OCI-LY1 (cell line): ENCODE measurements at regions not wholly inside any gene's neighbourhood (a gene's known extent, or its start where the extent isn't known, plus 50 kb on each side); places are given as distances from the start of the nearest gene placed in this dataset.
"Not testable (repeated sequence)": the region's sequence is repeated elsewhere in the genome, so short reads cannot be mapped to it uniquely, and the experiment has no call there.

Experiments
- H2AFZ ChIP-seq: fragments of 200-600 bp; sonication (generic), shearing (Covaris generic); 2 replicates; pipeline ENCODE4 v1.6.0; 2014; ENCODE audit warnings: antibody characterized with exemption, mild to moderate bottlenecking, low read length
- H3F3A ChIP-seq: fragments of 200-600 bp; sonication (generic), shearing (Covaris generic); 2 replicates; pipeline ENCODE4 v1.6.0; 2014; ENCODE audit warnings: mild to moderate bottlenecking, antibody characterized with exemption, low read length, moderate library complexity; ENCODE audit not compliant: insufficient read depth
- H3K27ac ChIP-seq: fragments of 200-600 bp; sonication (generic); 2 replicates; pipeline ENCODE4 v1.5.1; 2014; ENCODE audit warnings: low read length, mixed run types, mild to moderate bottlenecking, low read depth; ENCODE audit not compliant: poor library complexity, severe bottlenecking
- H3K27me3 ChIP-seq: fragments of 200-600 bp; sonication (generic); 2 replicates; pipeline ENCODE4 v1.6.0; 2014; ENCODE audit warnings: antibody characterized with exemption, mild to moderate bottlenecking, low read length, moderate library complexity; ENCODE audit not compliant: insufficient read depth
- H3K36me3 ChIP-seq: fragments of 200-600 bp; sonication (generic); 2 replicates; pipeline ENCODE4 v1.6.1; 2014; ENCODE audit warnings: mild to moderate bottlenecking, antibody characterized with exemption, low read length, moderate library complexity, mixed read lengths; ENCODE audit not compliant: insufficient read depth
- H3K4me1 ChIP-seq: fragments of 200-600 bp; sonication (generic); 2 replicates; pipeline ENCODE4 v1.5.1; 2014; ENCODE audit warnings: mild to moderate bottlenecking, low read length, moderate library complexity; ENCODE audit not compliant: insufficient read depth, severe bottlenecking
- H3K4me2 ChIP-seq: fragments of 200-600 bp; sonication (generic), shearing (Covaris generic); 2 replicates; pipeline ENCODE4 v1.6.1; 2014; ENCODE audit warnings: low read length
- H3K4me3 ChIP-seq: fragments of 200-600 bp; sonication (generic); 2 replicates; pipeline ENCODE4 v1.5.1; 2014; ENCODE audit warnings: low read length, low read depth, mild to moderate bottlenecking, mixed read lengths; ENCODE audit not compliant: poor library complexity, severe bottlenecking
- H3K79me2 ChIP-seq: fragments of 200-600 bp; shearing (Covaris generic); 2 replicates; pipeline ENCODE4 v1.6.1; 2016; ENCODE audit warnings: mixed run types, low read length, mixed read lengths; ENCODE audit not compliant: insufficient read depth
- H3K9ac ChIP-seq: fragments of 200-600 bp; sonication (generic), shearing (Covaris generic); 2 replicates; pipeline ENCODE4 v1.6.1; 2014; ENCODE audit warnings: mild to moderate bottlenecking, low read length, mixed read lengths
- H3K9me2 ChIP-seq: fragments of 200-600 bp; sonication (generic), shearing (Covaris generic); 2 replicates; pipeline ENCODE4 v1.6.1; 2014; ENCODE audit warnings: low read depth, mild to moderate bottlenecking, low read length, mixed read lengths
- H3K9me3 ChIP-seq: fragments of 200-600 bp; shearing (Covaris generic); 2 replicates; pipeline ENCODE4 v1.6.1; 2014; ENCODE audit warnings: low read length, mixed read lengths
- H4K20me1 ChIP-seq: fragments of 200-600 bp; sonication (generic), shearing (Covaris generic); 2 replicates; pipeline ENCODE4 v1.6.0; 2016; ENCODE audit warnings: mild to moderate bottlenecking, low read length; ENCODE audit not compliant: insufficient read depth
- EZH2 ChIP-seq: fragments of 200-600 bp; sonication (generic), shearing (Covaris generic); IDR thresholded peaks from 2 replicates; pipeline ENCODE4 v1.8.0; 2017; ENCODE audit warnings: borderline replicate concordance, mixed run types, mild to moderate bottlenecking, antibody characterized with exemption, low read length, moderate library complexity, mixed read lengths
- TF ChIP-seq, protein P1 (sequence below): fragments of 200-600 bp; sonication (generic), shearing (Covaris generic); IDR thresholded peaks from 2 replicates; pipeline ENCODE4 v1.5.1; 2017; ENCODE audit warnings: mild to moderate bottlenecking, antibody characterized with exemption, low read length, moderate library complexity, mixed read lengths

DNA sequence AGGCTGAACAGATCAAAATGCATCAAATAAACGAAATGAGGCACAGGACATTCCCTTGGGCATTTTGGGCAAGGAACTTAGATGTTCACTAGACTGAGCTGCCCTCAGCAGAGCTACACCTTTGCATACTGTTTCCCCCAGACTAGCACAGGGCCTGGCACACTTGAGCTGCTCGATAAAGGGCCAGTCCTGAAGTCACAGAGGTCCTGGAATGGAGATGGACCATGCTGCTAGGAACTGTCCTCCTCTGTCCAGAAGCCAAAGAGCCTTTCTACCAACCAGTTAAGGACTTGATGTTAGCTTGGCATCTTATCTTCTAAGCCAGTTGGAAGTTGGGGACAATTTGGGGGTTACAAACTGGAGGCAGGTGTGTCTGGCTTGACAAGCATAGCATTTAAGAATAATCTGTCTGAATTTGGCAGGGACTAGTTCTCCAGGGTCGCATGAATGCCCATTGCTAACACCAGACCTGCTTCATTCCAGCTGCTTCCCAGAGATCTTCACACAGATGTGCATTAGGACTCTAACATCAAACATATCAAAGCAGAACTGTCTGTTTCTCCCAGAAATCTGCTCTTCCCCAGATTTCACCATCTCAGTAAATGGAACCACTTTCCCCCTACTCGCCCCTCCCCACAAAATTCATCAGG lies 152.2 kb upstream of the PDE1C start:
- Histone ChIP-seq H3K4me2 (no peak overlapping the region), H2AFZ (no peak overlapping the region), H3K9me2 (no peaks in the 10 kb centered on the region), H3K4me1 (no peaks in the 10 kb centered on the region), H3K4me3 (no peak overlapping the region), H3K79me2 (no peaks in the 10 kb centered on the region), H3K9me3 (no peaks in the 10 kb centered on the region), H3K9ac (no peak overlapping the region), H4K20me1 (no peaks in the 10 kb centered on the region), H3F3A (no peaks in the 10 kb centered on the region), H3K27me3 (peaks cover 1% of the 10 kb centered on the region; the same call in 1 of the 2 replicates), H3K36me3 (no peaks in the 10 kb centered on the region), H3K27ac (no peak overlapping the region)
- TF ChIP-seq, protein P1, sequence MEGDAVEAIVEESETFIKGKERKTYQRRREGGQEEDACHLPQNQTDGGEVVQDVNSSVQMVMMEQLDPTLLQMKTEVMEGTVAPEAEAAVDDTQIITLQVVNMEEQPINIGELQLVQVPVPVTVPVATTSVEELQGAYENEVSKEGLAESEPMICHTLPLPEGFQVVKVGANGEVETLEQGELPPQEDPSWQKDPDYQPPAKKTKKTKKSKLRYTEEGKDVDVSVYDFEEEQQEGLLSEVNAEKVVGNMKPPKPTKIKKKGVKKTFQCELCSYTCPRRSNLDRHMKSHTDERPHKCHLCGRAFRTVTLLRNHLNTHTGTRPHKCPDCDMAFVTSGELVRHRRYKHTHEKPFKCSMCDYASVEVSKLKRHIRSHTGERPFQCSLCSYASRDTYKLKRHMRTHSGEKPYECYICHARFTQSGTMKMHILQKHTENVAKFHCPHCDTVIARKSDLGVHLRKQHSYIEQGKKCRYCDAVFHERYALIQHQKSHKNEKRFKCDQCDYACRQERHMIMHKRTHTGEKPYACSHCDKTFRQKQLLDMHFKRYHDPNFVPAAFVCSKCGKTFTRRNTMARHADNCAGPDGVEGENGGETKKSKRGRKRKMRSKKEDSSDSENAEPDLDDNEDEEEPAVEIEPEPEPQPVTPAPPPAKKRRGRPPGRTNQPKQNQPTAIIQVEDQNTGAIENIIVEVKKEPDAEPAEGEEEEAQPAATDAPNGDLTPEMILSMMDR, result no peak
- no peak for TF ChIP-seq EZH2

DNA sequence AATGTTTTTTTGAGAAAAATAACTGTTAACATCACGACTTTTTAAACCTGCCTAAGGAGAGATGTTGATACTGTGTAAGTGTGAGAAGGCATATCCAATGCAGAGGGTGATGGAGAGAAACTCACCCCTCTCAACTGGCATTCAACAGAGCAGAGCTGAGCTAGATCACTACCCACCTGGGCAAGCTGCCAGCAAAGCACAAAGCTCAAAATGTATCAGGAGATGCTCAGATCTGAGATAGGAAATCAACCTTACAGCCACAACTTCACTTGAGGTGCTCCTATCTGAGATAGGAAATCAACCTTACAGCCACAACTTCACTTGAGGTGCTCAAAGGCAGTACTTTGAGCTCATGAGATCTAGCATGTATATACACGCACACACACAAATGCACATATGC lies 151.5 kb upstream of the PDE1C start:
- Histone ChIP-seq H3K4me2 (no peak overlapping the region), H4K20me1 (no peaks in the 10 kb centered on the region), H3K9me3 (no peaks in the 10 kb centered on the region), H3K4me1 (no peaks in the 10 kb centered on the region), H3K79me2 (no peaks in the 10 kb centered on the region), H3K36me3 (no peaks in the 10 kb centered on the region), H3F3A (no peaks in the 10 kb centered on the region), H3K27me3 (no peaks in the 10 kb centered on the region; the same call in 1 of the 2 replicates), H2AFZ (no peak overlapping the region), H3K4me3 (no peak overlapping the region), H3K27ac (no peak overlapping the region), H3K9me2 (no peaks in the 10 kb centered on the region), H3K9ac (no peak overlapping the region)
- TF ChIP-seq EZH2, result no peak
- TF ChIP-seq, protein P1, result no peak

DNA sequence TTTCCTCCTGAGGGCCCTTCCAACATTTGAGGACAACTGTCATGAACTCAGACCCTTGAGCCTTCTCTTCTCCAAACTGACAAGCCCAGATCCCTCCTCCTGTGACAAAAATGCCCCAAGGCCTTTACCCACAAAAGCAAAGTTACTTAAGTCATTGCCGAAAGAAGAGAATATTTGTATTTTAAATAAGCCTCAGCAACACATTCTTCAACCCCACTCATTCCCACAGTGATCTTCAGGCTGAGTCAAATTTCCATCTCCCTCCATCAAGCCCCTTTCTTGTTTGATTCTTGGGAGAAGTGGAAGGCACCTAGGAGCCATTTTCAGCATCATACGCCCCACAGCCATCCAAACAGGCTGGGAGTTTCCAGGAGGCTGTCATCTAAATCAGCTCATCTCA lies 150.8 kb upstream of the PDE1C start:
- no peaks in the 10 kb centered on the region for H3K4me1 ChIP-seq
- H3K4me3 ChIP-seq, result no peak overlapping the region
- no peak overlapping the region for H3K9ac ChIP-seq
- TF ChIP-seq, protein P1, result no peak
- no peak for TF ChIP-seq EZH2
- H3K9me2 ChIP-seq, result no peaks in the 10 kb centered on the region
- no peaks in the 10 kb centered on the region for H3K79me2 ChIP-seq
- H4K20me1 ChIP-seq, result no peaks in the 10 kb centered on the region
- H3K27me3 ChIP-seq, result no peaks in the 10 kb centered on the region
- no peaks in the 10 kb centered on the region for H3K9me3 ChIP-seq
- no peaks in the 10 kb centered on the region for H3F3A ChIP-seq
- no peaks in the 10 kb centered on the region for H3K36me3 ChIP-seq
- no peak overlapping the region for H2AFZ ChIP-seq
- H3K27ac ChIP-seq, result no peak overlapping the region
- no peak overlapping the region for H3K4me2 ChIP-seq

DNA sequence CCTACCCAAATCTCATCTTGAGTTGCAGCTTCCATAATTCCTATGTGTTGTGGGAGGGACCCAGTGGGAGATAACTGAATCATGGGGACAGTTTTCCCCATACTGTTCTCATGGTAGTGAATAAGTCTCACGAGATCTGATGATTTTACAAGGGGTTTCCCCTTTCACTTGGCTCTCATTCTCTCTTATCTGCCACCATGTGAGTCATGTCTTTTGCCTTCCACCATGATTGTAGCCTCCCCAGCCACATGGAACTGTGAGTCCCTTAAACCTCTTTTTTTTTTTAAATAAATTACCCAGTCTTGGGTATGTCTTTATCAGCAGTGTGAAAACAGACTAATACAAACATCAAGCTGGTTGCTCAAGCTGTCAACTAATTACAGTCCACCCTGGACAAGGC lies 149.6 kb upstream of the PDE1C start:
- not testable (repeated sequence) for H3K27me3 ChIP-seq

More for the DNA sequence above, 149.6 kb upstream of the PDE1C start:
- H3K79me2 ChIP-seq, H2AFZ ChIP-seq, H3K4me2 ChIP-seq, H3K9me2 ChIP-seq, H4K20me1 ChIP-seq, H3K4me3 ChIP-seq, H3K36me3 ChIP-seq, H3F3A ChIP-seq, H3K27ac ChIP-seq, H3K4me1 ChIP-seq, H3K9ac ChIP-seq, H3K9me3 ChIP-seq: not testable (repeated sequence)
